B cell (primary cell): ENCODE measurements at regions not wholly inside any gene's neighbourhood (a gene's known extent, or its start where the extent isn't known, plus 50 kb on each side); places are given as distances from the start of the nearest gene placed in this dataset.

ENCODE experiments used
- ATAC-seq: fragments of 200-7000 bp; cut with Tn5 transposase; one replicate; pipeline ENCODE4 v1.10.0; 2021; ENCODE audit warnings: low read depth, mild to moderate bottlenecking, moderate number of reproducible peaks, moderate library complexity
- CTCF ChIA-PET: fragments of 350-600 bp; sonication (Branson Sonifier 250); formaldehyde crosslinking; loops from one replicate; lab custom pipeline; 2021; ENCODE audit warnings: antibody characterized with exemption, inconsistent platforms; lab: Charles Lee
- POLR2A ChIA-PET: fragments of 350-600 bp; sonication (Branson Sonifier 250); formaldehyde crosslinking; loops from one replicate; lab custom pipeline; 2021; ENCODE audit warnings: antibody characterized with exemption; lab: Charles Lee
- DNase-seq: peaks from one replicate; pipeline ENCODE4 v3.0.0; 2013
- H2AFZ ChIP-seq: 2 replicates; pipeline ENCODE4 v1.6.1; 2012; ENCODE audit warnings: mild to moderate bottlenecking, low read depth, low read length; ENCODE audit not compliant: insufficient read depth, poor library complexity, severe bottlenecking
- H3K27ac ChIP-seq, 2 donors: 1 replicate in 1 of 2; 2 replicates in 1 of 2; pipeline ENCODE4 v1.5.1; 2012 to 2013; ENCODE audit warnings: low read length in 2 of 2, mild to moderate bottlenecking in 2 of 2, moderate library complexity in 1 of 2
- H3K27me3 ChIP-seq, 4 experiments: fragments of 200-600 bp in 1 of 4; sonication (generic) in 1 of 4; replicated peaks in 1 of 4; 1 replicate in 2 of 4; 2 replicates in 2 of 4; pipeline versions ENCODE4 v1.6.1 to v1.7.0; 2013 to 2016; ENCODE audit warnings: low read length in 3 of 4, mild to moderate bottlenecking in 2 of 4, mixed read lengths in 1 of 4, moderate library complexity in 1 of 4; ENCODE audit not compliant: insufficient read depth in 4 of 4, control insufficient read depth in 3 of 4; ENCODE audit errors: control extremely low read depth in 1 of 4
- H3K36me3 ChIP-seq, 2 experiments: replicated peaks in 1 of 2; 1 replicate in 1 of 2; 2 replicates in 1 of 2; pipeline versions ENCODE4 v1.6.1 to v1.7.1; 2013; ENCODE audit warnings: low read length in 1 of 2; ENCODE audit not compliant: insufficient read depth in 2 of 2, control insufficient read depth in 1 of 2; ENCODE audit errors: control extremely low read depth in 1 of 2, extremely low read depth in 1 of 2
- H3K4me1 ChIP-seq, 2 donors: fragments of 200-600 bp in 1 of 2; sonication (generic) in 1 of 2; 1 replicate in 1 of 2; 2 replicates in 1 of 2; pipeline versions ENCODE4 v1.5.1 to v1.6.1; 2013 to 2017; ENCODE audit warnings: low read length in 2 of 2; ENCODE audit not compliant: control insufficient read depth in 2 of 2, insufficient read depth in 2 of 2
- H3K4me2 ChIP-seq: replicated peaks from 2 replicates; pipeline ENCODE3; 2012; ENCODE audit warnings: mild to moderate bottlenecking, low read depth, low read length; ENCODE audit not compliant: poor library complexity, severe bottlenecking
- H3K4me3 ChIP-seq, 5 experiments: fragments of 200-600 bp in 1 of 5; sonication (generic) in 1 of 5; 1 replicate in 3 of 5; 2 replicates in 2 of 5; pipeline versions ENCODE4 v1.5.1 to v1.7.0; 2011 to 2016; ENCODE audit warnings: low read length in 4 of 5, mild to moderate bottlenecking in 4 of 5, low read depth in 2 of 5, control low read depth in 1 of 5, moderate library complexity in 1 of 5; ENCODE audit not compliant: insufficient read depth in 1 of 5; ENCODE audit errors: control extremely low read depth in 1 of 5, extremely low read depth in 1 of 5
- H3K79me2 ChIP-seq: fragments of 200-600 bp; sonication (generic); one replicate; pipeline ENCODE4 v1.6.0; 2016; ENCODE audit warnings: low read length; ENCODE audit not compliant: control insufficient read depth, insufficient read depth
- H3K9ac ChIP-seq: fragments of 200-600 bp; sonication (generic); 2 replicates; pipeline ENCODE4 v1.6.1; 2017; ENCODE audit warnings: mild to moderate bottlenecking, low read length, moderate library complexity
- H3K9me3 ChIP-seq, 3 donors: one replicate each; pipeline versions ENCODE4 v1.6.1 to v1.7.1; 2013; ENCODE audit warnings: low read length in 2 of 3; ENCODE audit not compliant: control insufficient read depth in 2 of 3, insufficient read depth in 1 of 3; ENCODE audit errors: control extremely low read depth in 1 of 3
- H4K20me1 ChIP-seq: 2 replicates; pipeline ENCODE4 v1.6.0; 2012; ENCODE audit warnings: mild to moderate bottlenecking, low read length; ENCODE audit not compliant: insufficient read depth, control insufficient read depth, poor library complexity, severe bottlenecking
- H3K27ac Mint-ChIP-seq: one replicate; pipeline ENCODE4 v1.8.0; 2021; ENCODE audit warnings: mixed read lengths
- H3K27me3 Mint-ChIP-seq: one replicate; pipeline ENCODE4 v1.8.0; 2021; ENCODE audit warnings: mixed read lengths
- H3K4me1 Mint-ChIP-seq: one replicate; pipeline ENCODE4 v1.8.0; 2021; ENCODE audit warnings: mixed read lengths
- H3K4me3 Mint-ChIP-seq: one replicate; pipeline ENCODE4 v1.8.0; 2021; ENCODE audit warnings: mixed read lengths
- H3K9me3 Mint-ChIP-seq: one replicate; pipeline ENCODE4 v1.8.0; 2022; ENCODE audit warnings: mixed read lengths; ENCODE audit not compliant: insufficient read depth
- CTCF ChIP-seq: fragments of 200-600 bp; IDR thresholded peaks from one replicate; pipeline ENCODE4 v1.8.0; 2022; ENCODE audit warnings: antibody characterized with exemption, mild to moderate bottlenecking
- EZH2 ChIP-seq: IDR thresholded peaks from 2 replicates; pipeline ENCODE4 v1.6.1; 2012; ENCODE audit warnings: borderline replicate concordance, low read depth, mild to moderate bottlenecking, moderate library complexity, low read length; ENCODE audit not compliant: insufficient read depth, poor library complexity, severe bottlenecking
- WGBS: methylation state at CpG from one replicate; pipeline ENCODE4 v1.1.5; 2013; ENCODE audit warnings: missing lambda C conversion rate; ENCODE audit not compliant: insufficient coverage; 5-methylcytosine and 5-hydroxymethylcytosine counted together
- intact Hi-C: fragments of 100-400 bp; cut with micrococcal nuclease; formaldehyde crosslinking; loops from one replicate; pipeline ENCODE4 v1.10.0; 2022

GRCh38 chr6:147712841-147713240 is 204.4 kb downstream of the SAMD5 start:
- no peak for ATAC-seq
- Histone ChIP-seq H3K4me2 (no peak overlapping the region), H3K9me3 (peaks cover 0 to 16% (median 0%) of the 10 kb centered on the region in 3 donors), H3K4me3 (no peak overlapping the region), H3K27ac (no peak overlapping the region), H3K36me3 (no peaks in the 10 kb centered on the region), H3K9ac (no peak overlapping the region), H4K20me1 (no peaks in the 10 kb centered on the region), H3K27me3 (no peaks in the 10 kb centered on the region), H2AFZ (no peak overlapping the region), H3K79me2 (no peaks in the 10 kb centered on the region), H3K4me1 (no peaks in the 10 kb centered on the region)
- ChIA-PET CTCF (no interaction called here), POLR2A (no interaction called here)
- Mint-ChIP-seq H3K9me3 (no peaks in the 10 kb centered on the region), H3K27ac (no peak overlapping the region), H3K4me1 (no peaks in the 10 kb centered on the region), H3K4me3 (no peak overlapping the region), H3K27me3 (no peaks in the 10 kb centered on the region)
- intact Hi-C loops = no loop called here
- no peak for DNase-seq
- WGBS = 83% methylated on average over 1 of the region's 2 CpGs
- TF ChIP-seq CTCF = no peak
- no peak for TF ChIP-seq EZH2

DNA sequence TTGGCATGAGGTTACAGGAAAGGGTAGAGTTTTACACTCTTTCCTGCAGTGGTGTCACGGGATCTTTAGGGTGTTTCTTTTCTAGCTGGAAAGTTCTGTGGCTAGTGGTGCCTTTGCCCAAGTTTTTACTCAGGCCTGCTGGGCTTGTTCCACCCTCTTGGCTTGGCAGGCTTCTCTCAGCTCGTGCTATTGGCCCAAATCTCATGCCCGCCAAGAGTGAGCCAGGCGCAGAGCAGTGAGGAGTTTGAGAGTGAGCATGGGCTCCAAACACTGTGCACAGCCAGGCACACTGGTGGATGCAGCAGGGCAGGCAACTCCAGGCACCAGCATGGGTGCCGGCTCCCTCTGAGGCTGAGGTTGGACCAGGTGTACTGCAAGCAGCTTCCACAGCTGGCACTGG is 206.5 kb downstream of the SAMD5 start:
- H3K4me1 Mint-ChIP-seq = no peaks in the 10 kb centered on the region
- H3K4me3 ChIP-seq = no peak overlapping the region

More for the DNA sequence above, 206.5 kb downstream of the SAMD5 start:
- no peaks in the 10 kb centered on the region for H3K79me2 ChIP-seq
- ChIA-PET POLR2A (no interaction called here), CTCF (no interaction called here)
- no peaks in the 10 kb centered on the region for H3K4me1 ChIP-seq
- 86% methylated on average over 5 of the region's 5 CpGs for WGBS
- DNase-seq (no peak), ATAC-seq (no peak)
- H2AFZ ChIP-seq = no peak overlapping the region
- Mint-ChIP-seq H3K27ac (no peak overlapping the region), H3K27me3 (no peaks in the 10 kb centered on the region), H3K4me3 (no peak overlapping the region), H3K9me3 (no peaks in the 10 kb centered on the region)
- H3K27ac ChIP-seq = no peak overlapping the region
- no peaks in the 10 kb centered on the region for H3K36me3 ChIP-seq
- no peaks in the 10 kb centered on the region for H4K20me1 ChIP-seq
- intact Hi-C loops = no loop called here
- no peak for TF ChIP-seq EZH2
- TF ChIP-seq CTCF = no peak
- H3K9ac ChIP-seq = no peak overlapping the region
- H3K27me3 ChIP-seq = no peaks in the 10 kb centered on the region
- H3K9me3 ChIP-seq = peaks cover 0 to 16% (median 0%) of the 10 kb centered on the region in 3 donors
- H3K4me2 ChIP-seq = no peak overlapping the region
